Calu3 (cell line): ENCODE measurements at regions not wholly inside any gene's neighbourhood (a gene's known extent, or its start where the extent isn't known, plus 50 kb on each side); places are given as distances from the start of the nearest gene placed in this dataset.

Experiments
- BruUV-seq: library from RNA; stranded (reverse); fragments of 400-500 nt; replicated peaks from 2 replicates; lab custom pipeline; 2021; lab: Mats Ljungman, UMichigan
- CTCF ChIA-PET: fragments of 300-600 bp; sonication (Branson Sonifier 250); formaldehyde crosslinking; loops from one replicate; lab custom pipeline; 2022; ENCODE audit warnings: antibody characterized with exemption; lab: Charles Lee
- DNase-seq: peaks from one replicate; pipeline ENCODE4 v3.0.0; 2022
- H3K27ac Mint-ChIP-seq: one replicate; pipeline ENCODE4 v1.8.0; 2022; ENCODE audit warnings: mixed read lengths; ENCODE audit not compliant: unreplicated experiment
- H3K27me3 Mint-ChIP-seq: one replicate; pipeline ENCODE4 v1.8.0; 2022; ENCODE audit warnings: mixed read lengths; ENCODE audit not compliant: unreplicated experiment
- H3K36me3 Mint-ChIP-seq: one replicate; pipeline ENCODE4 v1.8.0; 2022; ENCODE audit warnings: mild to moderate bottlenecking, moderate library complexity, mixed read lengths; ENCODE audit not compliant: insufficient read depth, unreplicated experiment
- H3K4me1 Mint-ChIP-seq: one replicate; pipeline ENCODE4 v1.8.0; 2022; ENCODE audit warnings: mild to moderate bottlenecking, low read depth, mixed read lengths; ENCODE audit not compliant: unreplicated experiment
- H3K4me3 Mint-ChIP-seq: one replicate; pipeline ENCODE4 v1.8.0; 2022; ENCODE audit warnings: mild to moderate bottlenecking, low read depth, moderate library complexity, mixed read lengths; ENCODE audit not compliant: unreplicated experiment
- H3K9me3 Mint-ChIP-seq: one replicate; pipeline ENCODE4 v1.8.0; 2022; ENCODE audit warnings: low read depth, mixed read lengths; ENCODE audit not compliant: unreplicated experiment
- CTCF ChIP-seq: fragments of 200-600 bp; IDR thresholded peaks from one replicate; pipeline ENCODE4 v1.8.0; 2022; ENCODE audit warnings: antibody characterized with exemption; ENCODE audit not compliant: unreplicated experiment
- intact Hi-C: fragments of 100-400 bp; cut with micrococcal nuclease; formaldehyde crosslinking; loops from one replicate; pipeline ENCODE4 v1.10.0; 2022; ENCODE audit not compliant: unreplicated experiment

DNA sequence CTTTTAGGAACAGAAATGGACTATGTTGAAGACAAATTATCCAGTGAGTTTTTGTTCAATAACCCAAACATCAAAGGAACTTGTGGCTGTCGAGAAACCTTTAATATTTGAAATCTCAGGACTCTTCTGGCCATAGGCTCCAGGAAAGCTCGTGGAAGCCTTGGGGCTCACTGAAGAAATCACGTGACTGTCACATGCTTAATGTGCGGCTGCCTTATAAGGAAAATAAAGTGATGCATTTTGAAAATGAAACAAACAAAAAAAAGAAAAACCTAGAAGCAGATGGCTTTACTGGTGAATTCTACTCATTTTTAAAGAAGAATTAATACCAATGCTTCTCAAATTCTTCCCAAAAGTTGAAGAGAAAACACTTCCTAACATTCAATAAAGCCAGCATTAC lies 228.4 kb upstream of the RAB4A start:
- H3K9me3 Mint-ChIP-seq: no peaks in the 10 kb centered on the region
- DNase-seq: no peak
- TF ChIP-seq CTCF: no peak
- intact Hi-C loops: no loop called here
- H3K27me3 Mint-ChIP-seq: no peaks in the 10 kb centered on the region
- H3K4me1 Mint-ChIP-seq: no peaks in the 10 kb centered on the region
- no peak overlapping the region for H3K27ac Mint-ChIP-seq
- H3K36me3 Mint-ChIP-seq: no peaks in the 10 kb centered on the region
- CTCF ChIA-PET: no interaction called here
- H3K4me3 Mint-ChIP-seq: no peak overlapping the region
- BruUV-seq: no TSS peak

GRCh38 chr1:229043115-229043514 lies 227.8 kb upstream of the RAB4A start:
- Mint-ChIP-seq H3K27me3 (no peaks in the 10 kb centered on the region), H3K4me3 (no peak overlapping the region), H3K36me3 (no peaks in the 10 kb centered on the region), H3K27ac (no peak overlapping the region), H3K4me1 (no peaks in the 10 kb centered on the region), H3K9me3 (no peaks in the 10 kb centered on the region)
- BruUV-seq: no TSS peak
- DNase-seq: no peak
- CTCF ChIA-PET: no interaction called here
- intact Hi-C loops: no loop called here
- no peak for TF ChIP-seq CTCF

DNA sequence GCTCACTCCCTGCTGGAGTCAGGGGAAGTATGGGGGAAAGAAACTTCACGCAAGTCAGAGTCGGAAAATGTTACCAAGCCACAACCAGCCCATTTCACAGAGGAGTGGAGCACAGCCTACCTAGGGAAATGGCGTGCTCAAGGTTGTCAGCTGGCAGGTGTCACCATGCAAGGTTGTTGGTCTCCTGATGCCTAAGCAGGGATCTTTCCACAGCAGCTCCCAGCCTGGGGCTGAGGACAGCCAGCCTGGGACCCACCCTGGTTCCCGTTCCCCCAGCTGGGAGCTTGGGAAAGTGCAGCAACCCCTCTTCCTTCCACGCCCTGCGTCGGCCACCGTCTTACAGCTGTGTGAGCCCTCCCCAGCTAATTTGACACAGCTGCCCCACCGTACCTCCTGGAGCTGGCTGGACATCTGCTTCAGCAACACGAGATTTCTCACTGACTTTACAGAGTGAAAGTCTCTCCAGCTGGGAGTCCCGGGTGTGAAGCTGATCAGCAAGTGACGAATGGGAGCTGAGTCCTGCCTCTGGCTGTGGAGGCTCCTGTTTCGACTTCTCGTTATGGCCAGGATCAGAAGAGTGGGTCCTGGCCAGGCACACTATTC lies 224.6 kb upstream of the RAB4A start:
- no TSS peak for BruUV-seq
- no peaks in the 10 kb centered on the region for H3K9me3 Mint-ChIP-seq
- CTCF ChIA-PET: interaction anchor here (0.6 kb wide), 1 partner anchor 26 kb away, joined by 3 read pairs; no protein-coding TSS in a partner anchor

GRCh38 chr1:229047161-229047839 lies 223.6 kb upstream of the RAB4A start:
- no peak for TF ChIP-seq CTCF
- CTCF ChIA-PET: no interaction called here
- H3K36me3 Mint-ChIP-seq: no peaks in the 10 kb centered on the region
- no peak overlapping the region for H3K27ac Mint-ChIP-seq
- no peaks in the 10 kb centered on the region for H3K27me3 Mint-ChIP-seq
- no peak for DNase-seq
- H3K9me3 Mint-ChIP-seq: peaks cover 3% of the 10 kb centered on the region
- H3K4me3 Mint-ChIP-seq: no peak overlapping the region
- H3K4me1 Mint-ChIP-seq: no peaks in the 10 kb centered on the region
- intact Hi-C loops: no loop called here
- no TSS peak for BruUV-seq

More for the DNA sequence above, 224.6 kb upstream of the RAB4A start:
- H3K4me3 Mint-ChIP-seq: no peak overlapping the region
- intact Hi-C loops: no loop called here
- TF ChIP-seq CTCF: no peak
- DNase-seq: no peak
- H3K27ac Mint-ChIP-seq: no peak overlapping the region
- H3K36me3 Mint-ChIP-seq: no peaks in the 10 kb centered on the region
- H3K27me3 Mint-ChIP-seq: no peaks in the 10 kb centered on the region
- no peaks in the 10 kb centered on the region for H3K4me1 Mint-ChIP-seq
